Inflammatory macrophage treated with lipopolysaccharide for 4 hours (primary cell): ENCODE measurements at regions not wholly inside any gene's neighbourhood (a gene's known extent, or its start where the extent isn't known, plus 50 kb on each side); places are given as distances from the start of the nearest gene placed in this dataset.

Experiments used
- DNase-seq: peaks from one replicate; pipeline ENCODE4 v3.0.0-alpha.2; 2020

- no peak for DNase-seq
Measured at GRCh38 chr6:147759536-147759935, 251.0 kb downstream of the SAMD5 start.

GRCh38 chr6:147765541-147765940, 257.1 kb downstream of the SAMD5 start:
- no peak for DNase-seq

- DNase-seq: no peak
Measured at GRCh38 chr6:147768969-147769368, 260.5 kb downstream of the SAMD5 start.

- no peak for DNase-seq
Measured at GRCh38 chr6:147769496-147770087, 261.1 kb downstream of the SAMD5 start.

- DNase-seq: no peak
Measured at GRCh38 chr6:147770221-147770620, 261.7 kb downstream of the SAMD5 start.

- DNase-seq: no peak
Measured at GRCh38 chr6:147772724-147773123, 264.2 kb downstream of the SAMD5 start.

GRCh38 chr6:147774856-147775255, 266.4 kb downstream of the SAMD5 start:
- DNase-seq: no peak

GRCh38 chr6:147776631-147777213, 268.2 kb downstream of the SAMD5 start:
- DNase-seq: no peak

GRCh38 chr6:147779624-147780023, 271.1 kb downstream of the SAMD5 start:
- no peak for DNase-seq

- DNase-seq: no peak
Measured at GRCh38 chr6:147782302-147782701, 273.8 kb downstream of the SAMD5 start.

GRCh38 chr6:147784371-147784770, 275.9 kb downstream of the SAMD5 start:
- no peak for DNase-seq

GRCh38 chr6:147787417-147787816, 278.9 kb downstream of the SAMD5 start:
- DNase-seq: no peak

- DNase-seq: no peak
Measured at GRCh38 chr6:147789430-147789947, 281.0 kb downstream of the SAMD5 start.

- no peak for DNase-seq
Measured at GRCh38 chr6:147793871-147794643, 285.6 kb downstream of the SAMD5 start.

- no peak for DNase-seq
Measured at GRCh38 chr6:147802459-147802858, 294.0 kb downstream of the SAMD5 start.

- DNase-seq: no peak
Measured at GRCh38 chr6:147805155-147805554, 296.7 kb downstream of the SAMD5 start.

- no peak for DNase-seq
Measured at GRCh38 chr6:147806697-147807096, 298.2 kb downstream of the SAMD5 start.

- DNase-seq: no peak
Measured at GRCh38 chr6:147808640-147809039, 300.1 kb downstream of the SAMD5 start.

- no peak for DNase-seq
Measured at GRCh38 chr6:147811913-147812629, 303.6 kb downstream of the SAMD5 start.

GRCh38 chr6:147817042-147817689, 308.7 kb downstream of the SAMD5 start:
- no peak for DNase-seq

GRCh38 chr6:147820520-147820919, 312.0 kb downstream of the SAMD5 start:
- DNase-seq: no peak

GRCh38 chr6:147821295-147821897, 312.9 kb downstream of the SAMD5 start:
- DNase-seq: no peak
